Ovary (tissue), 3 donors: ENCODE measurements at regions not wholly inside any gene's neighbourhood (a gene's known extent, or its start where the extent isn't known, plus 50 kb on each side); places are given as distances from the start of the nearest gene placed in this dataset.

ENCODE experiments used
- POLR2A ChIP-seq: fragments of 450-650 bp; IDR thresholded peaks from one replicate; pipeline ENCODE4 v1.6.1; 2017; ENCODE audit warnings: antibody characterized with exemption, mild to moderate bottlenecking, moderate library complexity
- TF ChIP-seq, protein P1 (sequence below), 3 donors: fragments of 450-650 bp in 2 of 3; fragments of 200-600 bp in 1 of 3; IDR thresholded peaks; one replicate each; pipeline versions ENCODE4 v1.5.1 to v1.8.0; 2016 to 2022; ENCODE audit warnings: antibody characterized with exemption in 3 of 3, mild to moderate bottlenecking in 1 of 3
- donor health status: DM: no; HTN: no; CAD: no.

DNA sequence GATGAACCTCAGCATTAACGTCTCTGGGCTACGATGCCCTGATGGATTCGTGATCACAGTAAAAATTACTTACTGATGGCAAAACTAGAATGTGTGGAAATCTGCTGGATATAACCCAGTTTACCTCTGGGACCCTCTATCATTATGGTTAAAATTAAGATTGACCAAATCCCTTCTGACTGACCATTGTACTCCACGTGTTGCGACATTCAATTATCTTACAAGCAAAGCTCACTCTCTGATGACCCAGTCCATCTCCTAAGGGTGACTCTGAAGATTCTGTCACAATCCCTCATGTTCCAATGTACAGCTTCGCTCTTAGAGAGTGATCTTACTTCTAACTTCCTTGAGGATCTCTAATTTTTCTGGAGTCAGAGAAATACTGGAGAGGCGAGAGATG lies 288.5 kb upstream of the RUNX1 start:
- TF ChIP-seq, protein P1, sequence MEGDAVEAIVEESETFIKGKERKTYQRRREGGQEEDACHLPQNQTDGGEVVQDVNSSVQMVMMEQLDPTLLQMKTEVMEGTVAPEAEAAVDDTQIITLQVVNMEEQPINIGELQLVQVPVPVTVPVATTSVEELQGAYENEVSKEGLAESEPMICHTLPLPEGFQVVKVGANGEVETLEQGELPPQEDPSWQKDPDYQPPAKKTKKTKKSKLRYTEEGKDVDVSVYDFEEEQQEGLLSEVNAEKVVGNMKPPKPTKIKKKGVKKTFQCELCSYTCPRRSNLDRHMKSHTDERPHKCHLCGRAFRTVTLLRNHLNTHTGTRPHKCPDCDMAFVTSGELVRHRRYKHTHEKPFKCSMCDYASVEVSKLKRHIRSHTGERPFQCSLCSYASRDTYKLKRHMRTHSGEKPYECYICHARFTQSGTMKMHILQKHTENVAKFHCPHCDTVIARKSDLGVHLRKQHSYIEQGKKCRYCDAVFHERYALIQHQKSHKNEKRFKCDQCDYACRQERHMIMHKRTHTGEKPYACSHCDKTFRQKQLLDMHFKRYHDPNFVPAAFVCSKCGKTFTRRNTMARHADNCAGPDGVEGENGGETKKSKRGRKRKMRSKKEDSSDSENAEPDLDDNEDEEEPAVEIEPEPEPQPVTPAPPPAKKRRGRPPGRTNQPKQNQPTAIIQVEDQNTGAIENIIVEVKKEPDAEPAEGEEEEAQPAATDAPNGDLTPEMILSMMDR (IDR thresholded peaks at IDR 0.05), result no peak
- TF ChIP-seq POLR2A, result no peak
